ENCODE measurements at regions not wholly inside any gene's neighbourhood (a gene's known extent, or its start where the extent isn't known, plus 50 kb on each side); places are given as distances from the start of the nearest gene placed in this dataset.

- intact Hi-C loops (cut with DNase I), result no loop called here
- DNase-seq (ENCODE audit: low spot score), result no peak
These were observed 418.9 kb upstream of the CPEB2 start for GRCh38 chr4:14583331-14583730.

GRCh38 chr4:14583752-14584151 lies 418.5 kb upstream of the CPEB2 start:
- intact Hi-C loops (cut with DNase I), result no loop called here
- no peak for DNase-seq (ENCODE audit: low spot score)

DNA sequence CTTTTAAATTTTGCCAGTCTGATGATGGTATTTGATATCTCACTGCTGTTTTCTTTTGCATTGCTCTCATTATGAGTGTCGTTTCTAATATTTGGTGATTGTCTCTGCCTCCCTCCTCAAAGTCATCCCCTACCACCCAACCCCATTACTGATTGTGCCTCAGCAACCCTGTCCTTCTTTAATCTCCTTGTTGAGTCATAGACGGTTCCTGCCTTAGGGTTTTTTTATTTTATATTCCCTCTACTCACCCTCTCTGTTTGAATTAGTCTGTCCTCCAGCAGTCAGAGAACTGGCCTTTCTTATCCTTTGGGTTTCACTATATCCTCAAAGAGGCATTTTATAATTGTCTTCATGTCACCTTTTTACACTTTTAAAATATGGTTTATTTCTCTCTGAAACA lies 409.3 kb upstream of the CPEB2 start:
- no peak for DNase-seq (ENCODE audit: low spot score)
- intact Hi-C loops (cut with DNase I), result no loop called here

GRCh38 chr4:14596028-14596427 lies 406.3 kb upstream of the CPEB2 start:
- no peak for DNase-seq (ENCODE audit: low spot score)
- intact Hi-C loops (cut with DNase I), result no loop called here

- DNase-seq (ENCODE audit: low spot score), result no peak
- intact Hi-C loops (cut with DNase I), result no loop called here
These were observed 405.8 kb upstream of the CPEB2 start for GRCh38 chr4:14596437-14596836.

- DNase-seq (ENCODE audit: low spot score), result no peak
- intact Hi-C loops (cut with DNase I), result no loop called here
These were observed 405.4 kb upstream of the CPEB2 start for GRCh38 chr4:14596904-14597303.

- intact Hi-C loops (cut with DNase I), result no loop called here
- DNase-seq (ENCODE audit: low spot score), result no peak
These were observed 400.1 kb upstream of the CPEB2 start for GRCh38 chr4:14602206-14602605.

DNA sequence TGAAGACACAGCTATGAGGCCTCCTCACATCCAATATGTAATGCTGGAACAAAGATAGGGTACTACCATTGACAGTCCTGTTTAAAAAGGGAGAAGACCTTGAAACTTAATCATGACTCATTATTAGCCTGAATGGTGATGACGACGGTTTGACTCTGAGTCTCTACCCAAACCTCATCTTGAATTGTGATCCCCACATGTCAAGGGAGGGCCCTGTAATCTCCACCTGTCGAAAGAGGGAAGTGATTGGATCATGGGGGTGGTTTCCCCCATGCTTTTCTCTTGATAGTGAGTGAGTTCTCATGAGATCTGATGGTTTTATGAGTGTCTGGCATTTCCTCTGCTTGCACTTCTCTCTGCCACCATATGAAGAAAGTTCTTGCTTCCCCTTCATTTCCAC lies 395.3 kb upstream of the CPEB2 start:
- intact Hi-C loops (cut with DNase I), result no loop called here
- DNase-seq (ENCODE audit: low spot score), result no peak

DNA sequence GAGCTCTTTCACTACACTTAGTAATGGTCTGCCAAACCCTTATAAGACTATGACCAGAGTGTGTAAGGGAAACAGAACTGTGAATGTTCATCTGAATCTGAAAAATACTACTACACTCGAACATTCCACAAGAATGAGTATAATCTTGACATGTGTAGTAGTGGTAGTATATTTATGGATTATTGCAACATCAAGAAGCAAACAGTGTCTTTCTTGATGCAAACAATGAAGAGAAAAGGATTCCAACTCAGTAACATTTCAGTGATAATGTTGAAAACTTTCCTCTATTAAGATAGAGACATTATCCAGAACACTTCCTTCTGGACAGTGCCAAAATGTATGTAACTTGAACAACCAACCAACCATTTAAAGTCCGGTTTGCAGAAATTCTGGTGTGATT lies 394.7 kb upstream of the CPEB2 start:
- DNase-seq (ENCODE audit: low spot score), result no peak
- intact Hi-C loops (cut with DNase I), result no loop called here

GRCh38 chr4:14608630-14609029 lies 393.7 kb upstream of the CPEB2 start:
- DNase-seq (ENCODE audit: low spot score), result no peak
- intact Hi-C loops (cut with DNase I), result no loop called here

- intact Hi-C loops (cut with DNase I), result no loop called here
- no peak for DNase-seq (ENCODE audit: low spot score)
These were observed 387.4 kb upstream of the CPEB2 start for GRCh38 chr4:14614840-14615239.

DNA sequence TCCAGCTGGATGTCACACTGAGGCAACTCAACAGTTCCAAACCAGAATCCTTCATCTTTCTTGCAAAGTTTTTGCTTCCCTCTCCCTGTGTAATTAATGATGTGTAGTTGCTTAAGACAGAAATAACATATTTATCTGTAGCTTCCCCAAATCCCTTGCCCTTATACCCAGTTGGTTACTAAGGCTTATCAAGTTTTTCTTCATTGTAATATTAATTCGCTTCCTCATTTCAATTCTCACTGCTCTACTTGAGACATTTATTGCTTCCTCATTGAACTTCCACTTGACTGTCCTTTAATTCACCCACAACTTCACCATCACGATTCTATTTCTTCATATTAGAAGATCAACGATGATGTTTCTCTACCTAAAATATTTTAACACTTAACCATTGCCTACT lies 386.6 kb upstream of the CPEB2 start:
- intact Hi-C loops (cut with DNase I), result no loop called here
- no peak for DNase-seq (ENCODE audit: low spot score)

GRCh38 chr4:14620567-14621141 lies 381.6 kb upstream of the CPEB2 start:
- no peak for DNase-seq (ENCODE audit: low spot score)
- intact Hi-C loops (cut with DNase I), result no loop called here

- intact Hi-C loops (cut with DNase I), result no loop called here
- DNase-seq (ENCODE audit: low spot score), result no peak
These were observed 380.4 kb upstream of the CPEB2 start for GRCh38 chr4:14621731-14622463.

DNA sequence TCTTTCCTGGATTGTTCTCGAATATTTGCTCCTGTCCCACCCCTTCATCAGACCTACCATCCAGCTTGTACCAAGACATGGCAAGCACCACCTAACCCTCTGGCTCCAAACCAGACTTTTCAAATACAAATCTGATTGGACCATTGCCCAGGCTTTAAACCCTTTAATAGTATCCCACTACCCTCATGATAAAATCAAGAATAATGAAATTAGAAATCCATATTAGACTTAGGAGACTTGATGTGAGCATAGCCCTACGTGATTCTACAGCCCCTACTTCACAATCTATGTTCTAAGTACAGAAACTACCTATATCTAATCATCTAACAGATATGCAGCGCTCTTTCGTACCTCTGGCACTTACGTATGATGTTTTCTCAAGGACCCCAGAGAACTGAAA lies 375.2 kb upstream of the CPEB2 start:
- intact Hi-C loops (cut with DNase I), result no loop called here
- DNase-seq (ENCODE audit: low spot score), result no peak

DNA sequence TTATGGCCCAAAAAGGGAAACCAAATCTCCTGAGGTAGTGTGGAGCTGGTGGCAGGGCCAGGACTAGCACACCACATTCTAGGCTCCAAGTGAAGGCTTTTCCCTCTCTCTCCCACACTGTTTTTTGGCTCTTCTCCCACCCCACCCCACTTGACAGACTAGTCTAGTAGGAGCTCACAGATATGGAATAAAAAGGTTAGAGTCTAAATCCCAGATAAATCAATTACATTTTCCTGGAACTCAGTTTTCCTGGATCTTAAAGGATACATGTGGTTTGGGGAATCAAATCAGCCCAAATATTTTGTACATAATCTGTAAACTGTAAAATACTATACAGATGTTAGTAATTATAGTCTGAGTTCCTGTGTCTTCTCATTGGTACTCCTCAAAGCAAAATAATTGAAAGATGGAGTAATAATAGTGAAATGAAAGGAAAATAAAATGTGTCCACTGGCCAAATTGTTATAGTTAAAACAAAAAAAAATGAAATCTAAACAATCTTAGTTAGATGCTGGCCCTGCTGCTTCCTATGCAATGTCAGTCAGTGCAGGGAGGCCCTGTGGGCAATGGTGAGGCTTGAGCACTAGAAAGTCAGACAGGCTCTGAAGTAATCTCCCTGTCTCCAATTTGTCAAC lies 370.4 kb upstream of the CPEB2 start:
- intact Hi-C loops (cut with DNase I), result no loop called here
- no peak for DNase-seq (ENCODE audit: low spot score)

DNA sequence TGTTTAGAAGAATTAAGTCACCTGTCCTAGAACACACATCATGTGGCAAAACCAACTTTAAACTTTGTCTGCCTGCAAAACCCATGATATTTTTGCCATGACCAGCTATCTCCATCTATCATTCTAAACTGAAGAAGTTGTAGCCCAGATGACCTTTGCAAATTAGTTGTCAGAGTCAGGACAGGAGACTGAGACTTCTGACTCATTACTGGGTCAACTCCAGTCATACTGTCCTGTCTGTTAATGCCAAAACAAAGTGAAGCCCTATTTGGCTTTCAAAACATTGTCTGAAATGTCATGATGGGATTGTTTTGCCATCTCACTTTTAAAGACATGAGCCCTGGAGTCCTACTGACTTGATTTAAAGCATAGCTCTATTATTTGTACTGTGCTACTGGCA lies 365.7 kb upstream of the CPEB2 start:
- no peak for DNase-seq (ENCODE audit: low spot score)
- intact Hi-C loops (cut with DNase I), result no loop called here

DNA sequence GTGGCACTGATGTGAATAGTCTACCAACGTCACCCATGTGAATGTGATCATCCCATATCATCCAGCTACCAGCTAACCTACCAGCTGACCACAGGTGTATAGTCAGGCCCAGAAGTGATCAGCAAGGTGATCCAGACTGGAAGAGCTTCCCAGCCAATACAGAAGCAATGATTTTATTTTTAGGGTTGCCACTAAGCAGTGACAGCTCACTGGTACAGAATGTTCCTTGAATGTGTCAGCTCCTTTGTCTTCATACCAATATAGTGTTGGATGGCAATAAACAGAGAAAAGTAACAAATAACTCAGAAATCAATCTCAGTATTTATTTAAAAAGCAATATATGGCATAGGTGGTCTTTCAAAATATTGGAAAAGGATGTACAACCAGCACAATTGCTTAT lies 361.8 kb upstream of the CPEB2 start:
- no peak for DNase-seq (ENCODE audit: low spot score)
- intact Hi-C loops (cut with DNase I), result no loop called here

DNA sequence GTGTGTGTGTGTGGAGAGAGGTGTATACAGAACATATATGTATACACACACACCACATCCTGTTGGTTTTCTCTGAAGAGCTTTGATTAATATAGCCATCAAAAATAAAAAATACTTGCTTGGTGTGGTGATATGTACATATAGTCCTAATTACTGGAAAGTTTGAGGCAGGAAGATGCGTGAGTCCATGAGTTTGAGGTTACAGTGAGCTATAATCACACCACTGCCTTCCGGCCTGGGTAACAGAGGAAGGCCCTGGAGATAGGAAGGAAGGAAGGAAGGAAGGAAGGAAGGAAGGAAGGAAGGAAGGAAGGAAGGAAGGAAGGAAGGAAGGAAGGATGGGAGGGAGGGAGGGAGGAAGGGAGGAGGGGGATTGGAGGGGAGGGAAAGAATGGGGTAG lies 360.4 kb upstream of the CPEB2 start:
- DNase-seq (ENCODE audit: low spot score), result no peak
- intact Hi-C loops (cut with DNase I), result no loop called here

DNA sequence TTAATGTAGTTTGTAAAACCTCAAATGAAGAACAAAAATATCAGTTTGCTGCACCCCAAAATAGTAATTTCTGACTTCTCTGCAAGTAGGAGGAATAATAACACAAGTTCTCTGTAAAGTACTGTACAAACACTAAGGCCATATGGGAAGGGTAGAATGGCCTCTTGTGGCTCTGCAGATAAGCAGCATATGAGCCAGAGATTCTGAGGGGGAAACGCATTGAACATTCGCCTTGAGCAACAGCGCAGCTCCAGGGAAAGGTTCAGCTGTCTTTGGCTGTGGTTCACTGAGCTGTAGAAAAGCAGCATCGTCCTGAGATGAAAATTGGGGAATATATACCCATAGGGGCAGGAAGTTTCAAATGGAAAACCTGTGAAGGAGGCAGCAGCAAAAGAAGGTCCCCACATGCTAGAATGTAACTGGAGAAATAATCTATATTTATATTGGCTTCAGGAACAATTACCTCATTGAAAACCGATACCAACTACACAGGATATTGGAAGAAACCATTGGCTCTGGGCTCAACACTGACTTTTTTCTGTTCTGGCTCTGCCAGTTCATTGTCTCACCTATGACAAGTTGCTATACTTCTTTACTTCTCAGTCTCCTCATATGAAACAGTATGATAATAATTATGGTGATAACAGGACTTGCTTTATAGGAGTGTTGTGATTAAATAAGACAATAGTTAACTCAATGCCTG lies 357.6 kb upstream of the CPEB2 start:
- no peak for DNase-seq (ENCODE audit: low spot score)
- intact Hi-C loops (cut with DNase I), result no loop called here

- intact Hi-C loops (cut with DNase I), result no loop called here
- no peak for DNase-seq (ENCODE audit: low spot score)
These were observed 355.4 kb upstream of the CPEB2 start for GRCh38 chr4:14646831-14647230.
